Muscle of arm (tissue), 1 donor: ENCODE measurements at regions not wholly inside any gene's neighbourhood (a gene's known extent, or its start where the extent isn't known, plus 50 kb on each side); places are given as distances from the start of the nearest gene placed in this dataset.
"Not testable (repeated sequence)": the region's sequence is repeated elsewhere in the genome, so short reads cannot be mapped to it uniquely, and the experiment has no call there.

Experiments
- DNase-seq: peaks from one replicate; pipeline ENCODE4 v3.0.0-alpha.2; 2013

DNA sequence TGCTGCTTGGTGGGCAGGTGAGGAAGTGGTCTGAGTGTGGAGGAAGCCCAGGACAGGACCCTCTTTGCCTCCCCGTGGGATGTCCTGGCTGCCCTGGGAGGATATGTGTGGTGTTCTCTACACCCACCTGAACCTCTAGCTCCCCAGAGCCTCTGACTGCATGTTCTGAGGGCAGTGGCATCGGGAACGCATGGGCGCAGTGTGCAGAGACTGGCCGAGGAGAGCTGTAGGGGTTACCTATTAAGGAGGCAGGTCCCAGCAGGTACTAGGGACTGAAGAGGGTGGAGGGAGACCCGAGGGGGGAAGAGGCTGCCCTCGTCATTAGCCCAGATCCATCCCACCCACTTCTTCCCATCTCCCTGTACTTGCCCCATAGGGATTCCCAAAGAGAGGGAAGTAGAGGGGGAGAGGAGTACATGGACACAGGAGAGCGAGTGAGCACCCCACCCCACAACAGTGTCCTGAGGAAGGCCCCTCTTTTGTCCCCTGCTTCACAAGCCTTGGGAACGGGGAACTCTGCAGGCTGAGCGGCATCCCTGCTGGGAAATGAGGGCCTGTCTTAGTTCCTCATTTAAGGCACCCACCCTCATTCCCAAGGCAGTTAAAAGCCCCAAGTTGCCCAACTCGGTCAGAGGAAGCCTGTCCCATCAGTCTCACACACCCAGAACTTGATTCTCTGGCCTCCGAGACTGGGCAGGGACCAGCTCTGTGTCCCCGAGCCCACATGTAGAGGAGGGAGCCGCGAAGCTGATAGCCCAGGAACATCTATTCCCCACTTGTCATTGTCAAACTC is 208.5 kb upstream of the PLGLB2 start:
- DNase-seq, result not testable (repeated sequence)

DNA sequence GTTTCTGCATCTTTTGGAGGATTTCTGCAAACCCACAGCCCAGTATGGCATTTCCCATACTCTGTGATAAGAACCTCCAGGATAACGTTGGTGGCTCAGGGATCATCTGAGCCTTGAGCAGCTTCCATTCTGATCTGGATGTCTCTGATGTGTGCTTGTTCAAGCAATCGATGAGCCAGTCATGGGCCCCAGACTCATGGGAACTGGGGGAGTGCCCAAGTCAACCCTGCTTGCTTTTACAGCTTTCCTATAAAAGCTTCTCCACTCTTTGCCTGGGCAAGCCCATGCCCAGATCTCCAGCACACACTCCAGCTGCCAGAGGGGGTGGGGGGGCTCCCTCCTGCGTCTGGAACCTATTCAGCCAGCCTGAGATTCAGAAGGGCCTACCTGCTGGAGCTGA is 207.6 kb upstream of the PLGLB2 start:
- not testable (repeated sequence) for DNase-seq

DNA sequence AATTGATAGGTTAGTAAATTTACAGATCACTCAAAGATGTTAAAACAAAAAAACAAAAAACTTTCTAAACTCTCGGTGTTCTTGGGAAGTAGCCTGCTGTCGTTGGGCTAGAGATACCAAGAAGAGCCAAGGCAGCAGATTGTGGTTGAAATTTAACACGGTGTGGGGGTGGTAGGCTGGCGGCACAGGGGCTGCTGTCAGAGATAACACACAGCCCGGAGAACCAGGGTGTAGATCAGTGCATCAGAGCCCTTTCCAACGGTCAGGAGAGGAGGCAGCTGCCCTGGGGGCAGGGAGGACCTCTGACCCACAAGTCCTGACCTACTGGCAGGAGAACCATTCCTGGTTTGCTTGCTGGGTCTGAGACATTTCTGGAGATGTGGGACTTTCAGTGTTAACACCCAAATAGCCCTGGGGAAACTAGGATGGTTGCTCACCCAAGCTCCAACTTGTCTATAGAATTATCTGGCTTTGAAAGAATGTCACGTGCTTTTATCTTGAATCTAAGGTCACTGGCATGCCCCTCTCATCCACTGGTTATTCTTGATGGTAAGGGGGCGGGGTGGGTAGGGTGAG is 205.2 kb upstream of the PLGLB2 start:
- DNase-seq, result not testable (repeated sequence)

DNA sequence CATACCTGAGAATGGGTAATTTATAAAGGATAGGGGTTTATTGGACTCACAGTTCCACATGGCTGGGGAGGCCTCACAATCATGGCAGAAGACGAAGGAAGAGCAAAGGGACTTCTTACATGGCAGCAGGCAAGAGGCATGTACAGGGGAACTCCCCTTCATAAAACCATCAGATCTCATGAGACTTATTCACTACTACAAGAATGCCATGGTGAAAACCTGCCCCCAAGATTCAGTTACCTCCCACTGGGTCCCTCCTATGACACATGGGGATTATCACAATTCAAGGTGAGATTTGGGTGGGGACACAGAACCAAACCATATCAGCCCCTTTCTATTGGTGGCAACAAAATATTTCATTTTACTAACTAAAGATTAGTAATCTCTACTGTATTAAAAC is 204.1 kb upstream of the PLGLB2 start:
- DNase-seq, result not testable (repeated sequence)

- DNase-seq, result not testable (repeated sequence)
Measured at GRCh38 chr2:87547106-87547505, 200.8 kb upstream of the PLGLB2 start.

- not testable (repeated sequence) for DNase-seq
Measured at GRCh38 chr2:87547966-87548365, 199.9 kb upstream of the PLGLB2 start.

DNA sequence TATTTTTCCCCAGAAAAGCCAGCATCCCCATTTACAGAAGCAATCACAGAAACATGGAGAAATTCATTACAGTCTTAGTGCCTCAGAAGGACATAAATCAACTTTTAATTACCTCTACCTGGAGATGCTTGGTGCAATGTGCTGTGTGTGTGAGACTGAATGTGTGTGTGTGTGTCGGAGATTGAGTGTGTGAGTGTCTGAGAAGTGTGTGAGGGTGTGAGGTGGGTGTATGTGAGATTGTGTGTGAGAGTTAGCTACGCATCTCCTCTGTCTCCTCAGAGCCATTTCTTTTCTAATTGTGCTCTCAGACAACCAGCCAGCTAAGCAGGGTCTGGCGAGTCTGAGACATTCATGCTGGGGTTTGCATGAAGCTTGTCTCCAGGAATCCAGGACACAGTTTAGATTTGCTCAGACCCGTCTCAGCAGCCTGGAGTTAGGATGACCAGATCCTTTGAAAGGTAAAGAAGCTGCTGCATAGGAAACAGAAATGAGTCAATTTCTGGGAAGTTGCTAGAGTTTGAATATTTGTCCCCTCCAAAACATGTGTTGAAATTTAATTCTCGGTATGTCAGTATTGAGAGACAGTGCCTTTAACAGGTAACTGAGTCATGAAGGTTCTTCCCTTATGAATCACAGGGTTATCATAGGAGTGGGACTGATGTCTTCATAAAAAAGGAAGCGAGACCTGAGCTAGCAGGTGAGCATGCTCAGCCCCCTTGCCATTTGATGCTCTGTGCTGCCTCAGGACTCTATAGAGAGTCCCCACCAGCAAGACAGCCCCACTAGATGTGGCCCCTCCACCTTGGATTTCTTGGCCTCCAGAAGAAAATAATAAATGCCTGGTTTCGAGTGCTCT is 199.0 kb upstream of the PLGLB2 start:
- not testable (repeated sequence) for DNase-seq

- peak; percentile 9 for DNase-seq
Measured at GRCh38 chr2:87549561-87550202, 198.2 kb upstream of the PLGLB2 start.

- DNase-seq, result not testable (repeated sequence)
Measured at GRCh38 chr2:87554678-87555077, 193.2 kb upstream of the PLGLB2 start.

DNA sequence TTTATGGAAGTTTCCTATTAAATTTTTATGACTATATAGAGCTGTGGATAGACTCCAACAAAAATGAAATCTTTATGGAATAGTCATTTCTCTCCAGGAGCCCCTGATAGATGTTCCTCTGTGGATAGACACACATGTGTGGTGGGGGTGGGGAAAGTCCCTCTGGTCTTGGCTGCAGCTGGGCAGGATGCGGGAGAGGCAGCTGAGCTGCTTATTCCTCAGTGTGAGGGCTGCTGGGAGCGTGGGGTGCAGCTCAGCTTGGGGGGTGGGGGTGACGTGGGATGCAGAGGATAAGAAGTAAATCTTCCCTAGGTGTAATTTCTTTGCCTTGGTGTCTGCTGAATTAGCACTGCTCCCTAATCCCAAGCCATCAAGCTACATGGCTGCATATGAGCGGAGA is 192.8 kb upstream of the PLGLB2 start:
- not testable (repeated sequence) for DNase-seq

GRCh38 chr2:87559001-87559400 is 188.9 kb upstream of the PLGLB2 start:
- DNase-seq, result not testable (repeated sequence)

DNA sequence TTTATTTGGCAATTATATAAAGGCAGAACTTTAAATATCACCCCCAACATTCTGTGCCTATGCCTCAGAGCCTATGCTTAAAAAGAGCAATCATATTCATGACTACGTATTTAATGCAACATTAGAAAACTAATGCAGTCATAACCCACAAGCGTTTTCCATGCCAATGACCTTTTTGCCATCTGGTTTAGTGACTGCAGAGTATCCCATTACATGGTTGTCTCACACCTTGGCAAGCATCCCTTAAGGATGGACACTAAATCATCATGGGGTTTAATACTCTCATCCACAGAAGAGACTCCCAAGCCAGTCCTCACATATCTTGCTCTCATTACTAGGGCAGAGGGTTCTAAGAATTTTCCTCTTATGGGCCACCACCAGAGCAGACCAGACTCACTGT is 188.2 kb upstream of the PLGLB2 start:
- DNase-seq, result not testable (repeated sequence)

DNA sequence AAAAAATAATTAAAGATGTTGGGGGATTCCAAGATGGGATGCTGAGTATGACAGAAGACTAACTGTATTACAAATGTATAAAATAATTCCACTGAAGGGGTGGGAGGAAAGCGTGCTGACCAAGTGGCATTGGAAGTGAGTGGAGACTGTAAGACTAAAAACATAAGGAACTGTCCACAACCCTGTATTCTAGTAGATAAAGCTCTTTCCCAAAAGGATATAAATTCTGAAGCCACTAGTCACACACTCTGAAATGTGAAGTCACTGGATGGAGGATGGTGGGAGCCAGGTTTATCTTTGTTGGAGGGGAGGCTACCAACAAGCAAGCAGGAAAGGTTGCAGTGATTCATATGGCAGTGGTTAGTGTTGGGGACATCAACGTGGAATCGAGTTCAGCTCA is 182.8 kb upstream of the PLGLB2 start:
- DNase-seq, result not testable (repeated sequence)

DNA sequence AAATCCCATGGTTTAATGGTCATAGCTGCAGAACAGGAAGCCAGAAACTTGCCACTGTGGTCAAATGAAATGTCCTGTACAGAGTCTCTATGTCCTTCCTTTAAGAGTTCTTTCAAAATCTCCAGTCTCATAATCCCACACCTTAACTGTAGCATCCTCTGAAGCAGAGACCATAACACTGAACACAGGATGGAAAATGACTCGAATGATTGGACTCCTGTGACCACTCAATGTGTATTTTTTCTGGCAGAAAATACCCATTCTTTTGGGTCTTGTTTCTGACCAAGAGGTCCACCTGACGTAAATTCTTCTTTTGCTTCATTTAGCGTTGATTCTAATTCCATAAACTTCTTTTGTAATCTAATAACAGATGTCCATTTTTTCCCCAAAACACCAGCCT is 181.4 kb upstream of the PLGLB2 start:
- not testable (repeated sequence) for DNase-seq

DNA sequence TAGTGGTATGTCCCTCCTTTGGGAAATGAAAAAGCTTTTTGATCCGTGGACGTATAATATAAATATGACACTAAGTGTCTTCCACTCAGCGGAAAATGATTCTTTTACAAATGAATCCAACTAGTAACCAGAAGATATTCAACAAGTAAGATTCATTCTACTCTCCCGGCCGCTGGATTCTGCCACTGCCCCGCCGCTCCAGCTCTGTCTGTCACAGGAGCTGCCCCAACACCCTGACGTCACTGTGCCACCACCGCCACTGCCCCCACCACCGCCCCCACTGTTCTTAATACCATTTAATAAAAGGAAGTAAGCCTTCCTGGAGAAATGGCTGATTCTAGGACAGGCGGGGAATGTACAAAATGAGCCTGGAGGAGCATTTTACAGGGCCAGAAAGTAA is 180.8 kb upstream of the PLGLB2 start:
- not testable (repeated sequence) for DNase-seq

DNA sequence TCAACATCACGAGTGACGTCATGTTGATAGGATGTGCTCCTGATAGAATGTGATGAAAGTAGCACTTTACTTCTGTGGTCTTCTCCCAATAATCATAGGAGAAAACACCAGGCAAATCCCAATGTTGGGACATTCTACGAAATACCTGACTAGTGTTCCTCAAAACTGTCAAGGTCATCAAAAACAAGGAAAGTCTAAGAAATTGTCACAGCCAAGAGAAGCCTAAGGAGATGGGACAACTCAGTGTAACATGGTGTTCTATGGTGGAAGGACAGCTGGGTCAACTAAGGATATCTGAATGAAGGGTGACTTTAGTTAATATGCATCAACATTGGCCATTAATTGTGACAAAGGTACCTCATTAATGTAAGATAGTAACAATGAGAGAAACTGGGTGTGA is 180.0 kb upstream of the PLGLB2 start:
- DNase-seq, result not testable (repeated sequence)

GRCh38 chr2:87568554-87569278 is 179.2 kb upstream of the PLGLB2 start:
- not testable (repeated sequence) for DNase-seq

- not testable (repeated sequence) for DNase-seq
Measured at GRCh38 chr2:87569689-87570397, 178.0 kb upstream of the PLGLB2 start.

GRCh38 chr2:87571889-87572465 is 175.9 kb upstream of the PLGLB2 start:
- not testable (repeated sequence) for DNase-seq

DNA sequence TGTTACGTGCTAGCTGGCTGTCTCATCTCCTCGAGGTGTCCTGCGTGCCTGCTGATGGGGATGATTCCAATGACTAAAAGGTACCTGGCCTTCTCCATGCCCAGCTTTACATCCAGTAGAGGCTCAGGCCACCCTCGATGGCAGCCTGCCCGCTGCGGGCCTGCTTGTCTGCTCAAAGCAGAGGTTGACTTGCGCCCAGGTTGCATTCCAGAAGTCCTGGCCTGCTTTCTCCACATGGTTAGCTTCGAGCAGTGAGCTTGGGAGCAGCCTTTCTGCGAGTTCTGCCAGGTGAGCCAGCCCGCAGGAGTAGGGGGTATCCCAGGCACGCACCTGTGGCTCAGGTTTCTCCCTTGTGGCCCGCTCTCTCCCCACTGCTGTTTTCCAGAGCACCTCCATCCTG is 175.0 kb upstream of the PLGLB2 start:
- DNase-seq, result not testable (repeated sequence)
